ENCODE measurements at regions not wholly inside any gene's neighbourhood (a gene's known extent, or its start where the extent isn't known, plus 50 kb on each side); places are given as distances from the start of the nearest gene placed in this dataset.

DNA sequence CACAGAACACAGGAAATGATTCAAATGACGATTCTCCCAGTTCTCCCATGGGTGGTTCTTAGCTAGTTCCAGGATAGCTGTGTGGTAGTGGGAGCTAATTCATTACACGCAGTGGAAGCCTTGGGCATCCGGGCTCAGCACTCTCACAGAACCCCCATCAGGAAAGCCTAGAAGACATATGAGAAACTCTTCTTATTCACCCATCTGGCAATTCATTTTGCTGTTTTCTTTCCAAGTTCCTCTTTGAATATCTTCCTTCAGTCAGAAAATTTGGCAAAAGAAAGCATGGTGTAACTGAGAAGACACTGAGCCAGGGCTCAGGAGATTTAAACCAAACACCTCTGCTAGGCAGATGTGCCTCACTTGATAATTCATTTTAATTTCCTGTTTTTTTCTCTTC lies 85.2 kb upstream of the FN1 start:
- Histone ChIP-seq H3K9ac (ENCODE audit: low read length) (no peak overlapping the region), H3K4me3 (ENCODE audit: control extremely low read depth in 1 of 5, extremely low read depth in 1 of 5, insufficient read depth in 1 of 5, low read depth in 2 of 5, low read length in 4 of 5) (no peak overlapping the region), H3K4me1 (ENCODE audit: control insufficient read depth in 2 of 2, insufficient read depth in 2 of 2, low read length in 2 of 2) (no peaks in the 10 kb centered on the region), H4K20me1 (ENCODE audit: control insufficient read depth, insufficient read depth, low read length, poor library complexity, severe bottlenecking) (no peaks in the 10 kb centered on the region), H3K36me3 (replicated peaks in 1 of 2; ENCODE audit: control extremely low read depth in 1 of 2, control insufficient read depth in 1 of 2, extremely low read depth in 1 of 2, insufficient read depth in 2 of 2, low read length in 1 of 2) (no peaks in the 10 kb centered on the region), H3K9me3 (ENCODE audit: control extremely low read depth in 1 of 3, control insufficient read depth in 2 of 3, insufficient read depth in 1 of 3, low read length in 2 of 3) (no peaks in the 10 kb centered on the region), H3K27me3 (replicated peaks in 1 of 4; ENCODE audit: control extremely low read depth in 1 of 4, control insufficient read depth in 3 of 4, insufficient read depth in 4 of 4, low read length in 3 of 4) (no peaks in the 10 kb centered on the region), H3K79me2 (ENCODE audit: control insufficient read depth, insufficient read depth, low read length) (no peaks in the 10 kb centered on the region), H2AFZ (ENCODE audit: insufficient read depth, low read depth, low read length, poor library complexity, severe bottlenecking) (no peak overlapping the region), H3K4me2 (replicated peaks; ENCODE audit: low read depth, low read length, poor library complexity, severe bottlenecking) (no peak overlapping the region), H3K27ac (ENCODE audit: low read length in 2 of 2) (no peak overlapping the region)
- CTCF ChIA-PET = no interaction called here
- peaks cover 10% of the 10 kb centered on the region for H3K27me3 Mint-ChIP-seq
- WGBS (ENCODE audit: insufficient coverage) = no CpG with 5 or more reads among the region's 3 CpGs
- H3K4me1 Mint-ChIP-seq = no peaks in the 10 kb centered on the region
- no peak overlapping the region for H3K4me3 Mint-ChIP-seq
- no peak for ATAC-seq (ENCODE audit: low read depth)
- H3K9me3 Mint-ChIP-seq (ENCODE audit: insufficient read depth) = no peaks in the 10 kb centered on the region
- no peak overlapping the region for H3K27ac Mint-ChIP-seq
- POLR2A ChIA-PET = no interaction called here
- intact Hi-C loops (cut with micrococcal nuclease) = no loop called here
- TF ChIP-seq CTCF (IDR thresholded peaks at IDR 0.05) = no peak
- TF ChIP-seq EZH2 (IDR thresholded peaks at IDR 0.05; ENCODE audit: borderline replicate concordance, insufficient read depth, low read depth, low read length, poor library complexity, severe bottlenecking) = no peak
- DNase-seq = no peak

DNA sequence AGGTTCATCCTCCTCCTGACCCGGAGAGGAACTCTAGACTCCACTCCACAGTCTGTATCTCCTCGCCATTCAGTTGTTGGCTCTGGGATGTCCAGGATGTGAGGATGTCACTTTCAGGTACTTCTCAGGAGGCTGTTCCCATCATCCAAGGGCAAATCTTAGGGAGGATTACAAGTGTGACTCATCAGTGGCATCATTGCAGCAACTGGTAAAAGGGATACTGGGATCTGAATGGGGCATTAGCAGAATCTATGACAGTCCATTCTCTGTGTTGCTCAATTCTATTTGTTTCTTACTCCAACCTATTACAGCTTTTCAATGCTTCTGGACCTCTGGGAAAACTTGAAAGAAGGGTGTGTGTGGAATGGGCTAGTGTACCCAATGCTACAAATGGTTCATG lies 81.5 kb upstream of the FN1 start:
- no peaks in the 10 kb centered on the region for H3K27me3 ChIP-seq (replicated peaks in 1 of 4; ENCODE audit: control extremely low read depth in 1 of 4, control insufficient read depth in 3 of 4, insufficient read depth in 4 of 4, low read length in 3 of 4)
- H3K4me1 ChIP-seq (ENCODE audit: control insufficient read depth in 2 of 2, insufficient read depth in 2 of 2, low read length in 2 of 2) = no peaks in the 10 kb centered on the region
- ChIA-PET POLR2A (no interaction called here), CTCF (no interaction called here)
- Mint-ChIP-seq H3K27ac (no peak overlapping the region), H3K9me3 (ENCODE audit: insufficient read depth) (no peaks in the 10 kb centered on the region), H3K27me3 (peaks cover 14% of the 10 kb centered on the region), H3K4me3 (no peak overlapping the region), H3K4me1 (no peaks in the 10 kb centered on the region)
- H2AFZ ChIP-seq (ENCODE audit: insufficient read depth, low read depth, low read length, poor library complexity, severe bottlenecking) = no peak overlapping the region
- H3K79me2 ChIP-seq (ENCODE audit: control insufficient read depth, insufficient read depth, low read length) = no peaks in the 10 kb centered on the region
- H4K20me1 ChIP-seq (ENCODE audit: control insufficient read depth, insufficient read depth, low read length, poor library complexity, severe bottlenecking) = no peaks in the 10 kb centered on the region
- H3K27ac ChIP-seq (ENCODE audit: low read length in 2 of 2) = no peak overlapping the region
- H3K4me2 ChIP-seq (replicated peaks; ENCODE audit: low read depth, low read length, poor library complexity, severe bottlenecking) = no peak overlapping the region
- no peaks in the 10 kb centered on the region for H3K36me3 ChIP-seq (replicated peaks in 1 of 2; ENCODE audit: control extremely low read depth in 1 of 2, control insufficient read depth in 1 of 2, extremely low read depth in 1 of 2, insufficient read depth in 2 of 2, low read length in 1 of 2)
- DNase-seq (no peak), ATAC-seq (ENCODE audit: low read depth) (no peak)
- TF ChIP-seq EZH2 (IDR thresholded peaks at IDR 0.05; ENCODE audit: borderline replicate concordance, insufficient read depth, low read depth, low read length, poor library complexity, severe bottlenecking) (no peak), CTCF (IDR thresholded peaks at IDR 0.05) (no peak)
- intact Hi-C loops (cut with micrococcal nuclease) = no loop called here
- H3K9ac ChIP-seq (ENCODE audit: low read length) = no peak overlapping the region
- H3K4me3 ChIP-seq (ENCODE audit: control extremely low read depth in 1 of 5, extremely low read depth in 1 of 5, insufficient read depth in 1 of 5, low read depth in 2 of 5, low read length in 4 of 5) = no peak overlapping the region
- no peaks in the 10 kb centered on the region for H3K9me3 ChIP-seq (ENCODE audit: control extremely low read depth in 1 of 3, control insufficient read depth in 2 of 3, insufficient read depth in 1 of 3, low read length in 2 of 3)
- no CpG with 5 or more reads among the region's 2 CpGs for WGBS (ENCODE audit: insufficient coverage)
